ENCODE measurements at regions not wholly inside any gene's neighbourhood (a gene's known extent, or its start where the extent isn't known, plus 50 kb on each side); places are given as distances from the start of the nearest gene placed in this dataset.

DNA sequence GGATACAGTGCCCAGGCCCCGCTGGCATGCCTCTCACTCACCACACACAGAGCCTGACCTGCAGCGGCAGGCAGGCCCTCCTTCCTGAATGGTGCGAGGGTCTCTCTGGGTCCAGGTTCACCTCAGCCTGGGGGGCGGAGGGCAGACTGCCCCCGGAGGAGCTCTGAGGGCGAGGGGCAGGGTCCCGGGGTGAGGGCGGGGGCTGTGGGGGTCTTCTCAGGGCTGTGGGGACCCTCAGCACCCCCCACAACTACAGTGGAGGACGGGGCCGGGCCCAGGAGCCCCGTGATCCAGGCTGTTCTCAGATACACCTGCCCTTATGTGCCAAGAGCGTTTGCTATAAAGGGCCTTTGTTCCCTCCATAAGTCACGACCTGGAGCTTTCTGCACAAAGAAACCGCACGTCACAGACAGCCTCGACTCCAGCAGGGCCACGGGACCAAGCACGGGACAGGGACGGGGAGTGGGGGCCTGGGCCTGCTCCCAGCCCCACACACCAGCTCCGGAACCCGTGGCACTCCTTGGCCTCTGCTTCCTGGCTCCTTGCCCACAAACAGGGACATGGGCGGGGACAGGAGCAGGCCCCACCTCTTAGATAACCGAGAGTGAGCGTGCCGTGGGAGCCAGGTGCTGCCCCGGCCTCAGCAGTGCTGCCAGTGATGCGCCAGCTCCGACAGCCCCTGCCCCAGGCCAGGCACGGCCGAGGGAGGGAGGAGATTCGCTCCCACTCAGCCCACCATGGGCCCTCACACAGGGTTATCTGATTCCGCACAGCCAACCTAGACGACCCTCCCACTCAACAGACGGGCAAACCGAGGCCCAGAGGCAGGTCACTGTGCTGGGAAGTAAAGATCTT lies 101.9 kb downstream of the RFLNA start:
- TF ChIP-seq ESRRA (CRISPR knock-in tag; IDR thresholded peaks at IDR 0.05; ENCODE audit: borderline replicate concordance) (no peak), CREB1 (CRISPR knock-in tag; IDR thresholded peaks at IDR 0.05) (no peak), ZBTB21 (CRISPR knock-in tag; IDR thresholded peaks at IDR 0.05; ENCODE audit: borderline replicate concordance) (no peak)
- TF ChIP-seq, protein P1, sequence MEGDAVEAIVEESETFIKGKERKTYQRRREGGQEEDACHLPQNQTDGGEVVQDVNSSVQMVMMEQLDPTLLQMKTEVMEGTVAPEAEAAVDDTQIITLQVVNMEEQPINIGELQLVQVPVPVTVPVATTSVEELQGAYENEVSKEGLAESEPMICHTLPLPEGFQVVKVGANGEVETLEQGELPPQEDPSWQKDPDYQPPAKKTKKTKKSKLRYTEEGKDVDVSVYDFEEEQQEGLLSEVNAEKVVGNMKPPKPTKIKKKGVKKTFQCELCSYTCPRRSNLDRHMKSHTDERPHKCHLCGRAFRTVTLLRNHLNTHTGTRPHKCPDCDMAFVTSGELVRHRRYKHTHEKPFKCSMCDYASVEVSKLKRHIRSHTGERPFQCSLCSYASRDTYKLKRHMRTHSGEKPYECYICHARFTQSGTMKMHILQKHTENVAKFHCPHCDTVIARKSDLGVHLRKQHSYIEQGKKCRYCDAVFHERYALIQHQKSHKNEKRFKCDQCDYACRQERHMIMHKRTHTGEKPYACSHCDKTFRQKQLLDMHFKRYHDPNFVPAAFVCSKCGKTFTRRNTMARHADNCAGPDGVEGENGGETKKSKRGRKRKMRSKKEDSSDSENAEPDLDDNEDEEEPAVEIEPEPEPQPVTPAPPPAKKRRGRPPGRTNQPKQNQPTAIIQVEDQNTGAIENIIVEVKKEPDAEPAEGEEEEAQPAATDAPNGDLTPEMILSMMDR (IDR thresholded peaks at IDR 0.05) = no peak
- TF ChIP-seq, protein P2, sequence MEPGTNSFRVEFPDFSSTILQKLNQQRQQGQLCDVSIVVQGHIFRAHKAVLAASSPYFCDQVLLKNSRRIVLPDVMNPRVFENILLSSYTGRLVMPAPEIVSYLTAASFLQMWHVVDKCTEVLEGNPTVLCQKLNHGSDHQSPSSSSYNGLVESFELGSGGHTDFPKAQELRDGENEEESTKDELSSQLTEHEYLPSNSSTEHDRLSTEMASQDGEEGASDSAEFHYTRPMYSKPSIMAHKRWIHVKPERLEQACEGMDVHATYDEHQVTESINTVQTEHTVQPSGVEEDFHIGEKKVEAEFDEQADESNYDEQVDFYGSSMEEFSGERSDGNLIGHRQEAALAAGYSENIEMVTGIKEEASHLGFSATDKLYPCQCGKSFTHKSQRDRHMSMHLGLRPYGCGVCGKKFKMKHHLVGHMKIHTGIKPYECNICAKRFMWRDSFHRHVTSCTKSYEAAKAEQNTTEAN (CRISPR knock-in tag; IDR thresholded peaks at IDR 0.05) = no peak
- TF ChIP-seq, protein P3, sequence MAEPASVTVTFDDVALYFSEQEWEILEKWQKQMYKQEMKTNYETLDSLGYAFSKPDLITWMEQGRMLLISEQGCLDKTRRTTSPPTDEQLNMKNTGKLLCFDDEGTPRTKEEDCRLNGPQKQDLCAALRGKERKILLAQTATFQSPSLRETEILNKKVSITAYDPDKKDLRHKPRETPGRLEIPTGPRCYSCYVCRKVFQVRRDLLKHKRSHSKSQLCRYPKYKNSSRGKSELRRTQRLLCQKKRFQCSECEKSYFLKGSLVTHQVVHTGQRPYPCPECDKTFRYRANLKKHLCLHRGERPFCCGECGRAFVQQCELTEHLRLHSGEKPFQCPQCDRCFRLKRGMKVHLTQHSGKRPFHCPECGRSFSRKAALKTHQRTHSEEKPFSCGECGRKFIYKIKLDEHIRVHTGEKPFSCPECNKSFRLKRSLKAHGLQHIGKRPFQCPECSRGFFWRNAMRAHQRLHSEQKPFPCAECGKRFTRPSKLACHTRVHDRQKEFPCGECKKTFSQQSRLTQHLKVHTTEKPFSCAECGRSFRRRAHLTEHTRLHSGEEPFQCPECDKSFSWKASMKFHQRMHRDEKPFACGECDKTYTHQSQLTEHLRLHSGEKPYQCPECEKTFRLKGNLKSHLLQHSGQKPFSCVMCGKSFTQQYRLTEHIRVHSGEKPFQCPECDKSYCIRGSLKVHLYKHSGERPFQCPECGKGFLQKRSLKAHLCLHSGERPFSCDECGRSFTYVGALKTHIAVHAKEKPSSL (CRISPR knock-in tag; conservative IDR thresholded peaks at IDR 0.05) = no peak

All from WTC11 (cell line).